H1 (cell line): ENCODE measurements at regions not wholly inside any gene's neighbourhood (a gene's known extent, or its start where the extent isn't known, plus 50 kb on each side); places are given as distances from the start of the nearest gene placed in this dataset.

Experiments used
- CBX8 ChIP-seq: fragments of 300-800, 300-1000 bp; sonication (generic); IDR thresholded peaks from 2 replicates; pipeline ENCODE4 v1.7.1; 2016; ENCODE audit warnings: low read depth, low read length, borderline replicate concordance
- CTBP2 ChIP-seq: IDR thresholded peaks from 2 replicates; pipeline ENCODE4 v1.7.0; 2011; ENCODE audit warnings: borderline replicate concordance, mild to moderate bottlenecking, moderate library complexity, mixed read lengths, low read length; ENCODE audit not compliant: insufficient read depth, insufficient read length
- CTCF ChIP-seq, 3 experiments: IDR thresholded peaks; 1 replicate in 2 of 3; 2 replicates in 1 of 3; pipeline versions ENCODE4 v1.5.1 to v1.6.1; 2011; ENCODE audit warnings: low read length in 3 of 3, mild to moderate bottlenecking in 3 of 3, inconsistent platforms in 2 of 3, low read depth in 1 of 3, moderate library complexity in 1 of 3; ENCODE audit not compliant: insufficient read depth in 1 of 3; ENCODE audit errors: control extremely low read depth in 1 of 3
- POLR2A ChIP-seq, 2 experiments: IDR thresholded peaks; 1 replicate in 1 of 2; 2 replicates in 1 of 2; pipeline ENCODE4 v1.6.1; 2011; ENCODE audit warnings: low read depth in 2 of 2, low read length in 2 of 2, mild to moderate bottlenecking in 2 of 2; ENCODE audit errors: control extremely low read depth in 1 of 2

GRCh38 chr12:65522956-65523860 is 244.7 kb downstream of the MSRB3 start:
- TF ChIP-seq CBX8 (no peak), CTBP2 (no peak), CTCF (IDR thresholded peaks at IDR 0.05; ENCODE audit: control extremely low read depth in 1 of 3, insufficient read depth in 1 of 3, low read depth in 1 of 3, low read length in 3 of 3) (no peak), POLR2A (IDR thresholded peaks at IDR 0.05; ENCODE audit: control extremely low read depth in 1 of 2, low read depth in 2 of 2, low read length in 2 of 2) (no peak)
